Endothelial cell of umbilical vein (primary cell): ENCODE measurements at regions not wholly inside any gene's neighbourhood (a gene's known extent, or its start where the extent isn't known, plus 50 kb on each side); places are given as distances from the start of the nearest gene placed in this dataset.

Experiments used
- BruUV-seq: library from RNA; stranded (reverse); fragments of 400-500 nt; replicated peaks from 2 replicates; lab custom pipeline; 2021; lab: Mats Ljungman, UMichigan
- CTCF ChIA-PET: fragments of 300-600, 350-600 bp; sonication (Branson Sonifier 250); formaldehyde crosslinking; loops from one replicate; lab custom pipeline; 2021; ENCODE audit warnings: antibody characterized with exemption, inconsistent platforms; lab: Charles Lee
- POLR2A ChIA-PET: fragments of 300-600, 350-600 bp; sonication (Branson Sonifier 250); formaldehyde crosslinking; loops from one replicate; lab custom pipeline; 2021; ENCODE audit warnings: antibody characterized with exemption, inconsistent platforms; lab: Charles Lee
- DNase-seq: peaks from one replicate; pipeline ENCODE4 v3.0.0-alpha.2; 2011; ENCODE audit warnings: low read depth, low spot score
- FAIRE-seq: peaks from 2 replicates; lab custom pipeline; 2011; peaks lifted over from hg19 to GRCh38; lab: Jason Lieb, UNC
- H2AFZ ChIP-seq: 2 replicates; pipeline ENCODE4 v1.6.0; 2012; ENCODE audit warnings: low read depth, low read length, control low read depth, inconsistent platforms
- H3K27ac ChIP-seq: 2 replicates; pipeline ENCODE4 v1.5.1; 2011; ENCODE audit warnings: low read depth, mild to moderate bottlenecking, control low read depth, low read length, moderate library complexity; ENCODE audit not compliant: insufficient read depth
- H3K27me3 ChIP-seq, 2 experiments: 2 replicates each; pipeline versions ENCODE4 v1.6.0 to v1.6.1; 2011; ENCODE audit warnings: low read length in 2 of 2, mixed read lengths in 1 of 2; ENCODE audit not compliant: control insufficient read depth in 2 of 2, insufficient read depth in 2 of 2
- H3K36me3 ChIP-seq, 2 experiments: 2 replicates in 1 of 2; 3 replicates in 1 of 2; pipeline ENCODE4 v1.5.1; 2011; ENCODE audit warnings: low read length in 2 of 2, mild to moderate bottlenecking in 1 of 2, moderate library complexity in 1 of 2; ENCODE audit not compliant: control insufficient read depth in 2 of 2, insufficient read depth in 2 of 2; ENCODE audit errors: extremely low read depth in 1 of 2
- H3K4me1 ChIP-seq: 3 replicates; pipeline ENCODE4 v1.5.1; 2011; ENCODE audit warnings: mild to moderate bottlenecking, low read length; ENCODE audit not compliant: control insufficient read depth, insufficient read depth; ENCODE audit errors: extremely low read depth
- H3K4me2 ChIP-seq: 2 replicates; pipeline ENCODE4 v1.6.1; 2011; ENCODE audit warnings: low read length, control low read depth, mixed read lengths; ENCODE audit not compliant: insufficient read depth
- H3K4me3 ChIP-seq, 3 experiments: fragments of 200-600 bp in 1 of 3; sonication (generic), shearing (Covaris generic) in 1 of 3; replicated peaks in 1 of 3; 2 replicates each; pipeline ENCODE4 v1.5.1; 2011 to 2016; ENCODE audit warnings: control low read depth in 3 of 3, low read length in 3 of 3, mild to moderate bottlenecking in 2 of 3, inconsistent platforms in 1 of 3, low read depth in 1 of 3, moderate library complexity in 1 of 3; ENCODE audit not compliant: insufficient read depth in 1 of 3
- H3K79me2 ChIP-seq: 2 replicates; pipeline ENCODE4 v1.6.0; 2012; ENCODE audit warnings: low read length, inconsistent platforms; ENCODE audit not compliant: control insufficient read depth, insufficient read depth
- H3K9ac ChIP-seq: replicated peaks from 2 replicates; pipeline ENCODE3; 2011; ENCODE audit warnings: low read length, control low read depth; ENCODE audit not compliant: insufficient read depth; ENCODE audit errors: extremely low read depth
- H3K9me1 ChIP-seq: replicated peaks from 3 replicates; pipeline ENCODE4 v1.6.0; 2011; ENCODE audit warnings: mild to moderate bottlenecking, low read length; ENCODE audit not compliant: control insufficient read depth, insufficient read depth; ENCODE audit errors: extremely low read depth
- H3K9me3 ChIP-seq: replicated peaks from 2 replicates; pipeline ENCODE4 v1.5.1; 2012; ENCODE audit warnings: low read length, inconsistent platforms; ENCODE audit not compliant: control insufficient read depth, insufficient read depth
- H4K20me1 ChIP-seq: replicated peaks from 2 replicates; pipeline ENCODE3; 2011; ENCODE audit warnings: mild to moderate bottlenecking, low read length; ENCODE audit not compliant: control insufficient read depth, insufficient read depth; ENCODE audit errors: extremely low read depth
- CTCF ChIP-seq, 2 donors: IDR thresholded peaks; 1 replicate in 1 of 2; 2 replicates in 1 of 2; pipeline ENCODE4 v1.5.1; 2011; ENCODE audit warnings: low read length in 2 of 2, mild to moderate bottlenecking in 2 of 2, moderate library complexity in 2 of 2, control low read depth in 1 of 2, inconsistent platforms in 1 of 2, low read depth in 1 of 2; ENCODE audit not compliant: insufficient read depth in 1 of 2; ENCODE audit errors: extremely low read depth in 1 of 2
- EZH2 ChIP-seq: IDR thresholded peaks from 2 replicates; pipeline ENCODE4 v1.6.1; 2012; ENCODE audit warnings: borderline replicate concordance, low read depth, mild to moderate bottlenecking, moderate library complexity, low read length, inconsistent platforms; ENCODE audit not compliant: severe bottlenecking
- FOS ChIP-seq: IDR thresholded peaks from 2 replicates; pipeline ENCODE4 v1.6.1; 2011; ENCODE audit warnings: mild to moderate bottlenecking, low read length, moderate library complexity, borderline replicate concordance; ENCODE audit not compliant: insufficient read depth
- GATA2 ChIP-seq: IDR thresholded peaks from 2 replicates; pipeline ENCODE4 v1.7.0; 2011; ENCODE audit warnings: low read depth, mild to moderate bottlenecking, moderate library complexity, mixed read lengths, low read length; ENCODE audit not compliant: insufficient read length, insufficient read depth
- JUN ChIP-seq: IDR thresholded peaks from 2 replicates; pipeline ENCODE4 v1.6.1; 2011; ENCODE audit warnings: borderline replicate concordance, low read depth; ENCODE audit not compliant: insufficient read length, insufficient read depth
- MAX ChIP-seq: IDR thresholded peaks from 2 replicates; pipeline ENCODE4 v1.6.1; 2011; ENCODE audit not compliant: insufficient read depth, insufficient read length
- MYC ChIP-seq: IDR thresholded peaks from one replicate; pipeline ENCODE4 v1.6.1; 2011; ENCODE audit warnings: mild to moderate bottlenecking, low read depth, low read length
- POLR2A ChIP-seq: IDR thresholded peaks from 2 replicates; pipeline ENCODE4 v1.6.1; 2012; ENCODE audit warnings: low read depth, mild to moderate bottlenecking, control low read depth, low read length
- POLR2AphosphoS5 ChIP-seq: IDR thresholded peaks from 2 replicates; pipeline ENCODE4 v1.6.1; 2012; ENCODE audit warnings: low read depth, mild to moderate bottlenecking, control low read depth, low read length, moderate library complexity; ENCODE audit not compliant: insufficient read depth
- dilution Hi-C: fragments of 300-500 bp; cut with MboI; formaldehyde crosslinking; loops from one replicate; pipeline ENCODE4 v1.15.0; 2019; ENCODE audit warnings: low sequenced_read_pairs; ENCODE audit not compliant: extremely low pct_ligation_motif_present
- intact Hi-C: fragments of 100-400 bp; cut with micrococcal nuclease; formaldehyde crosslinking; loops from one replicate; pipeline ENCODE4 v1.10.0; 2022

- Histone ChIP-seq H3K4me3 (peak overlapping the region in 1 of 3 experiments; percentile 7), H3K9me1 (no peaks in the 10 kb centered on the region), H4K20me1 (no peaks in the 10 kb centered on the region), H3K9me3 (no peaks in the 10 kb centered on the region), H3K27ac (peak overlapping the region; percentile 72), H3K4me1 (peaks cover 18% of the 10 kb centered on the region), H3K36me3 (no peaks in the 10 kb centered on the region), H3K9ac (peak overlapping the region; percentile 43), H3K79me2 (no peaks in the 10 kb centered on the region), H2AFZ (no peak overlapping the region), H3K4me2 (peak overlapping the region; percentile 83), H3K27me3 (no peaks in the 10 kb centered on the region)
- CTCF ChIA-PET: interaction anchor here (0.8 to 3.6 kb wide), 15 partner anchors 15 to 328 kb away, joined by 3 to 27 read pairs (median 5); partner anchors contain the start of genes EIF4E and TSPAN5
- dilution Hi-C loops (no loop called here), intact Hi-C loops (loop anchor here (1.0 to 2.0 kb wide), 8 partner anchors 18 to 586 kb away; partner anchors contain the start of genes EIF4E and STPG2)
- POLR2A ChIA-PET: no interaction called here
- no TSS peak for BruUV-seq
- FAIRE-seq: peak; percentile 99
- TF ChIP-seq FOS (peak; percentile 100), MYC (no peak), MAX (no peak), POLR2A (no peak), JUN (peak; percentile 97), EZH2 (no peak), CTCF (IDR thresholded peaks at IDR 0.05; ENCODE audit: extremely low read depth in 1 of 2, insufficient read depth in 1 of 2, low read depth in 1 of 2, low read length in 2 of 2) (peak in 1 of 2 donors; percentile 0), GATA2 (peak; percentile 99), POLR2AphosphoS5 (peak; percentile 97)
- DNase-seq: peak; percentile 96
These were observed 70.0 kb upstream of the TSPAN5 start for GRCh38 chr4:98728433-98728832.
